Activated CD4-positive, alpha-beta T cell treated with anti-CD3 and anti-CD28 coated beads, Interleukin-10, Interleukin-2, amounts not matched to agents 100 ng/mL and 50 ng/mL, durations not matched to agents 16 hours and 8 hours (primary cell): ENCODE measurements at regions not wholly inside any gene's neighbourhood (a gene's known extent, or its start where the extent isn't known, plus 50 kb on each side); places are given as distances from the start of the nearest gene placed in this dataset.
A peak's percentile ranks its signal among the peaks of the same experiment; 100 is the strongest.
"Not testable (repeated sequence)": the region's sequence is repeated elsewhere in the genome, so short reads cannot be mapped to it uniquely, and the experiment has no call there.

Experiments used
- DNase-seq: peaks from one replicate; pipeline ENCODE4 v3.0.0-alpha.2; 2020

- DNase-seq, result no peak
These were observed 614.5 kb downstream of the CBLN4 start for GRCh38 chr20:55390791-55391190.

DNA sequence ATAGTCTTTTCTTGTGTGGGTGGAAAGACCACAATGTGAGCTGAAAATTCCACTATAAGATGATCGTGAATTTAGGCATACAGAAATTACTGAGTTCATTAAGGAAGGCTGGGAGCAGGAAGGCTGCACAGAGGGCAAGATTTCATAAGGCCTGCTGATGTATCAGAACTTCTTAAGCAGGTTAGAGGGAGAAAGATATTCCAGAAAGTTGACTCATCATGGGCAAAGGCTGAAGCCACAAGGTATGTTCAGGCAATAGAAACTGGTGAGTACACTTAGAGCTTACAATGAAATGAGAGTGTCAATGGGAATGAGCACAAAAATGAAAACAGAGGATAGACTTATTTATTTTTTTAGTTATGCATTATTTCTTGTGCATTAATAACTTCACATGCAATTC, 618.6 kb downstream of the CBLN4 start:
- no peak for DNase-seq

- DNase-seq, result no peak
These were observed 629.4 kb downstream of the CBLN4 start for GRCh38 chr20:55375920-55376319.

DNA sequence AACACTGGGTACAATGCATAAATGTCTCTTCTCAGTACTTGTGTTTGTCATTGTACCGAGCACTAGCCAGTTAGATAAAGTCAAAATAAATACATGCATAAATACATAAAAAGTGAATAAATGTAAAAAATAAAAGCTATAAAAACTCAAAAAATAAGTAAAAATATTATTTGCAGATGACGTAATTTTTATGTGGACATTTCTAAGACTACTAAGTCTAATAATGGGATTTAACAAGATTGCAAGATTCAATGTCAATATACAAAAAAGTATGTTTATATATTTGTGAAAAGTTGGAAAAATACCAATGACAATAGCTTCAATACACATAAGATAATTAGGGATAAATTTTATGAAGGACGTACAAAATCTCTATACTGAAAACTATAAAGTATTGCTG, 639.6 kb downstream of the CBLN4 start:
- DNase-seq, result no peak

DNA sequence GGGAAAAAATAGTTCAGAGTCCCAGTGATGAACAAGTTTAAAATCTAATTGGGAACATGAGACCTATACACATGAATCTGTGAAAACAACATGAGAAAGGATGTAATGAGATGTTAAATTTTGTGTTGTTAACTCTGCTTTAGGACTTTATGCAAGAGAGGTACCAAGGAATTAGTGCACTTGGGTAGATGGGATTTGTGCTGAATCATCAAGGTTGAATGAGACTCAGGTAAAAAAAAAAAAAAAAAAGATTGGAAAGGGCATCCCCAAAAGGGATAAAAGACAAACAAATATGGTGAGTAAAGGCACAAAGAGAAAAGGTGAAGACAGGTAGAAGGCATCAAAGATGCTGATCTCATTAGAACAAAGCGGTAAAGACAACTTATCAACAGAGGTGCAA, 644.4 kb downstream of the CBLN4 start:
- no peak for DNase-seq

DNA sequence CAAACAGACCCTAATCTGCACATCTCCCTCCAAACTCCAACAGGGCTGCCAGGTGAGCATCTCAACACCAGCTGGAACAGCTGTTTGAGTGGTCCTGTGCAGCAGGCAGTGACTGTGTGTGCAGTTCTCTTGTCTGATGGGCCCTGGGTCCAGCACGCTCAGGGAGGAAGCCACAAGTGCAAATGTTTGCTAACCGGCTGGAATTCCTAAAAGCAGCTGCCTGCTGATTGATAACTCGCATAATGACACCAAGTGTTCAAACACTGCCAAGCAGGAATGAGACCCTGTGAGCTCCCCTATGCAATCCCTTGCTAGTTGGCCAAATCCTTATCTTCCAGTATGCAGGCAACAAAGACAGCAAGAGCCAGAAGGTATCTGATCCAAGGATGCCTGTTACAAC, 650.6 kb downstream of the CBLN4 start:
- DNase-seq, result no peak

- DNase-seq, result no peak
These were observed 652.1 kb downstream of the CBLN4 start for GRCh38 chr20:55353206-55353605.

DNA sequence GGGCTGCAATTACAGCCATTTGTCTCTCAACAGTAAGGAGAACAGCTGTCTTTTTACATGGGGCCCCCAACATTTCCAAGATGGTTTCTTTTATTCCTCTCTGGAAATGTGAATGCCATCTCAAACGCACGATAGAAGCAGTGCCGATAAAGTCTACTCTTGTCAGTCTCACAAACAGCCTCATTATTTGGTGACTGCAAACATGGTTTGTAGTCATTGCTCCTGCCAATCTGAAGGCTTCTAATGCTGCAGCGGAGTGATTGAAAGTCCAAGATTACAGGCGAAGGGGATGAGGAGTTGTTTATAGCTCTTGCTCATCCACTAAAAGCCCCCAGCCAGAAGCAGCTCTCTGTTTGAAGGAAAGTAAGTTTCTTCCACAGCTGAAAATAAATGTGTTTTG, 657.1 kb downstream of the CBLN4 start:
- DNase-seq, result no peak

- DNase-seq, result no peak
These were observed 662.5 kb downstream of the CBLN4 start for GRCh38 chr20:55342822-55343221.

DNA sequence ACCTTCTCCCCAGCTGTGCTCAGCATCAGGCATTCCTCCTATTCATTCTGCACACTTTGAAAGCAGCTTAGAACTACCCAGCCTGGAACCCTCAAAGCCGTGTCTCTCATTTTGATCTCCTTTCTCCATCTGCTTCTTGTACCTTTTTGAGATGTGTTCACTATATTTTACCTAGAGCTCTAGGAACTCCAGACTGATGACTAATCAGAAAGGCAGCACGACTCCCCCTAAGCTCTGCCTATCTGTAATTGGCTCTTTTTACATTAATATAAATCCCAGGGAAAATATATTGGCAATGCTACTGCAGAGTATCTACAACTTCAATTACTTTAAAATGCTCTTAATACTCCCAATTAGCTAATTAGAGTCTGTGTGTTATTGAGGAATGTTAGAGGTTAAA, 671.5 kb downstream of the CBLN4 start:
- DNase-seq, result no peak

- no peak for DNase-seq
These were observed 676.2 kb downstream of the CBLN4 start for GRCh38 chr20:55329108-55329507.

- no peak for DNase-seq
These were observed 682.6 kb downstream of the CBLN4 start for GRCh38 chr20:55322745-55323144.

GRCh38 chr20:55316753-55317152, 688.6 kb downstream of the CBLN4 start:
- DNase-seq, result no peak

- not testable (repeated sequence) for DNase-seq
These were observed 694.5 kb downstream of the CBLN4 start for GRCh38 chr20:55310844-55311243.

DNA sequence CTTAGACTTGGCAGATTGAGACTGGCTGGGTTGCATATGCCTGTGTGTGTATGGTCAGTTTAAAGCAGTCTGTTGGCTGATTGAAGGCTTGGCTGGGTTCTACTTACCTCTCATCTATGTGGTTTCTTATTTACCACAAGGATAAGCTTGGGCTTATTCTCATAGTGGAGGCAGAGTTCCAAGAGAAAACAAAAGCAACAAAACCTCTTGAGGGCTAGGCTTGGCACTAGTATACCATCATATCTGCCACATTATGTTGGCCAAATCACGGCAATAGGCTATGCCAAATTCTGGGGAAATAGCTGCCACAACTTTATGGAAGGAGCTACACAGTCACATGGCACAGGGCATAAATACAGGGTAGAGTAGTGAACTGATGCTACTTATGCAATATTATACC, 714.1 kb downstream of the CBLN4 start:
- DNase-seq, result no peak

- no peak for DNase-seq
These were observed 721.4 kb downstream of the CBLN4 start for GRCh38 chr20:55283889-55284288.

DNA sequence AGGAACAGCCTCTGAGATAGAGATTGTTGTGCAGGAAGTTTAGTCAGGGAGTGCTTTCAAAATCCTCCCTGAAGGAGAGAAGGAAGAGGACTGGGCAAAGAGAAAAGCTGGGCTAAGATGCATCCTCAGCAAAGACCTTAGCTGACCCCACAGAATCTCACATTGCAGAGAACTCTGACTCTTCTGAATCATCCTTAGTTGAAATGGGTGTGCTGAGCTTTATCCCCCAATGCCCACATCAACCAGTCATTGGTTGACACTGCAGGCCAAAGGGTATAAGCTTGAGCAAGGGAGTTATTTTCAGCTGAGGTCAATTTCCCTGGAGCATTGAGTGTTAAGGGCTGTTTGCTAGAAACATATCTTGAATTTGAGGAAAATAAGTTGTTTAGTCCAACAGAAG, 732.2 kb downstream of the CBLN4 start:
- DNase-seq, result no peak

DNA sequence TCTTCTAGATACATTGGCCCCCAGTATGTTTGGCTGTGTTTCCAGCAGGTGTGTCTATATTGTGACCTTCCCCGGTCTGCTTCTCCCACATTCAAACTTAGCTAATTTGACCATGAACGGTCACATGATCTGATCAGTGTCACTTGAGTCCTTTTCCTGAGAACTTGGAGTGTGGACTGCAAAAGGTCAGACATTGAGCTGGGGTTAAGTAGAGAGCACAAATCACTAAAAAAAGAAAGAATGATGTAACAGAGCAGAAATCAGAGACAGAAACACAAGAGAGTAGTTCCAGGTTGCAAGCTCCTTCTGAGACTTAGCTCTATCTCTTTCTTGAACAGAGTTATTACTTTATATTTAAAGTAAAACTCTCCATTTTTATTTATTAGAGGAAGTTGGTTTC, 733.9 kb downstream of the CBLN4 start:
- no peak for DNase-seq

DNA sequence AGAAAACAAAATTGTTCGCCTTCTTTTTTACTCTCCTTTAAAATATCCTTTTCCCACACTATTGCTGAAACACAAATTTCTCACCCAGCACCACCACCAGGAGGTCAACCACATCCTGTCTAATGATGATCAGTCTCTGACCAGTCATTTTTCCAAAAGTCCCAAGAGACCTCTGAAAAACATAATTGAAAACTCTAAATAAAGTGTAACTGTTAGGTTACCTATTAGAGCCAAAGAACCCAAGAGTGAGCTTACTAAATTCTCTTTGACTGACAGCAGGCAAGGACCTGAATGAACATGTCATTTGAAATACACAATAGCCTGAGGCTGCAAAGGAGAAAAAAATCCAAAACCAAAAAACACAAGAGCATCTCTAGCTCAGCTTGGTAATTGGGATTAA, 735.4 kb downstream of the CBLN4 start:
- no peak for DNase-seq

DNA sequence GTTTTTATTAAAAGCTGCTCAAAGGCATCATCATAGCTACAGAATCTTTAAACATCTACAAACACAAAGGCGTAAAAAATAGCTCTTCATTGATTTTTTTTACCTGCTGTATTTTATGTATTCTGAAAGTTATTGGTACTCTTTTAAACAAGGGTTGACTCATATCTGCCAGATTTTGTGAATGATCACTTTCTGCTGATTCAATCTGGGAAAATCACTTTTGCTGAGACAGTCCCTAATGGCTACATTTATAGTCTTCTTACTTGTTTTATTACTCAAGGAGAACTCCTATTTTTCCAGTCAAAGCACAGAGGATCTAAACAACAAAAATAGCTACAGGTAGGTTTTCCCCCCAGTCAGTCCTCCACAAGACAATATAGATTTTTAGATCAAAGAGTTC, 739.0 kb downstream of the CBLN4 start:
- peak; percentile 10 for DNase-seq

DNA sequence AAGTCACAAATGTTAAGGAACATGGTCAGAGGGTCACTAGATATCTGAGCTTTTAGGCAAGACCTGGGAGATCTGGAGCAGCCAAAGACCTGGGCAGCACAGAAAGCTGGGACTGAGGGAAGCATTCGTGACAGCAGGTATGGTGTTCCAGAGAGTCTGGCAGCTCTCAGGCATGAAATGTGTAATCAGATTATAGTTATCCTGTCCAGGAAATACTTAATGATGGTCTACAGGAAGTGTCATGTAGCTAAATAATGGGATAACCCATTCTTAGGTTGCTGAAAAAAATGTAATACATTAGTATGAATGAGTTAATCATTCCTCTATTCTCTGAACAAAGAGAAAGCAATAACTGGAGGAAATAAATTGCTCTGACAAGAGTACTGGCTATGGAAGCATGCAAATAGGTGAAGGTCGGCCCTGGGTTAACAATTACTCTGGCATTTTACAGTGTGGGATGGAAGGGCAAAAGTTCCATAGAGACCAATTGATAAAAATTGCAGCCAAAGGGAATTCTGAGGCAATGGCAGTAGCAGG, 740.5 kb downstream of the CBLN4 start:
- no peak for DNase-seq

GRCh38 chr20:55258559-55258958, 746.8 kb downstream of the CBLN4 start:
- DNase-seq, result no peak

GRCh38 chr20:55255016-55255415, 750.3 kb downstream of the CBLN4 start:
- no peak for DNase-seq

DNA sequence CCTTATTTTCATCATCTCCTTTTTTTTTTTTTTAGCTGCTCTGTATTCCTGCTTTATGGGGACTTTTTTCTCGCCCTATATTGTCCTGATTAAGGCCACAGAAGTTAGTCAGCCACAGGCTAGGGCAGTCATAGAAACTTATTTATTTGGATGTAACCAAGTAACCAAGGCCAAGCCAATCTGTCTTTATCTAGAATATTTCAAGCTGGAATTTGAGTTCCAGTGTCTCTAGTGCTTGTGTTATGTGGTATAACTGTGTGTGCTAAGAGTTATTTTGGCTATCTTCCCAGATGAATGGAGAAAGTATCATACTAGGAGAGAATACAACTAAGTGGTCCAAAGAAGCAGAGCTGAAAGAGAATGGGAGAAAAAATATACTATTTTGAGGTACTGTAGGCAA, 751.5 kb downstream of the CBLN4 start:
- DNase-seq, result no peak

DNA sequence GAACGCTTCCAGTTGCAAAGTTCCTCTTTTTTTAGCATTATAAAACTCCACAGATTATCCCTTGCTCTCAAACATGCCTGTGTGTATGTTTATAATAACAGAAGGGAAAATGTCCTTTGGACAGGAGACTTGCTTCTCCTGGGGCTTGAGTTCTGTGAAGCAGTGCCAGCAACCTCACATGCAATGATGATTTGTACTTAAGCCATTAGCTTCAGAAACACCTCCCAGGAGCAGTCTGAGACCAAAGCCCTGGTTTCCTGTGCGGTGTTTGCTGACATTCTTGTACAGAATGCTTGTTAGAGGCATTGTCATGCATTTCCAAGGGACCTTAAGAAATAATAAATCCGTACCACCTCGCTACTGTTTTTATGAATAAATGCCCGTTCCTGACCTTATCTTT, 752.8 kb downstream of the CBLN4 start:
- no peak for DNase-seq

- no peak for DNase-seq
These were observed 754.1 kb downstream of the CBLN4 start for GRCh38 chr20:55251170-55251569.
